ENCODE measurements at regions not wholly inside any gene's neighbourhood (a gene's known extent, or its start where the extent isn't known, plus 50 kb on each side); places are given as distances from the start of the nearest gene placed in this dataset.
"Not testable (repeated sequence)": the region's sequence is repeated elsewhere in the genome, so short reads cannot be mapped to it uniquely, and the experiment has no call there.

- no peak for DNase-seq (ENCODE audit: low read depth)
These were observed 656.6 kb downstream of the UQCRFS1 start for GRCh38 chr19:28556371-28556770.

DNA sequence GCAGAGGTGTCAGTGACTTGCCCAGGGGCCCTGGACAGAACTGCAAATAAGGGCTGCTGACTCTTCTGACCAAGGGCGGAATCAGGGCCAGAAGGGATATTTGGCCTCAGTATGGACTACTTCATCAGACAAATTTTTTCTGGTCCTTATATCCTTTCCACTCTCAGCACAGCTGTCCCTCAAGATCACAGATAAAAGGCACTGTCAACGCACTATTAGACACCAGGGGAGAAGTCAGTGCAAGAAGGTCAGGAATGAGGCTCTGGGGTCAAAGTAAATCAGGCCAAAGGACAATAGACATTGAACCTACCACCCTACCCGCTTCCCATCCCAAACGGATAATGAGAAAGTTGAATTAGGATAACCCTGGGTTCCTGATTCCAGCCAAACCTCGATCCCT lies 657.6 kb downstream of the UQCRFS1 start:
- no peak for DNase-seq (ENCODE audit: low read depth)

- no peak for DNase-seq (ENCODE audit: low read depth)
These were observed 658.4 kb downstream of the UQCRFS1 start for GRCh38 chr19:28554321-28555091.

DNA sequence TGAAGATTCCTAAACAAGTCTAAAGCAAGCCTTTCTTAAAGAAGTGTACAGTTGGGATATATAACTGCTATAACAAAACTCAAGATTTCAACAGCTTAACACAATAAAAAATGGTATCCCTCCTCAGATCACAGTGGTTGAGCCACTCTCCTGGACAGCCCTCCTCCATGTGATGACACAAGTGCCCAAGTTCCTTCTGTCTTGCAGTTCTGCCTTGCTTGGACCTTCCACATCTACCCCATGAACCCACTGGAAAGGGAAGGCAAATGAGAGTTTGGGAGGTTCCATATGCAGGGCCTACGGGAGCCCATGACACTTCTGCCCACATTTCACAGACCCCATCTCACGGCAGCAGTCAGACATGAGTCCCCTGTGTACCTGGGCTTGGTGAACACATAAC lies 659.2 kb downstream of the UQCRFS1 start:
- DNase-seq (ENCODE audit: low read depth) = no peak

- no peak for DNase-seq (ENCODE audit: low read depth)
These were observed 659.9 kb downstream of the UQCRFS1 start for GRCh38 chr19:28553005-28553404.

- no peak for DNase-seq (ENCODE audit: low read depth)
These were observed 663.2 kb downstream of the UQCRFS1 start for GRCh38 chr19:28549680-28550277.

- no peak for DNase-seq (ENCODE audit: low read depth)
These were observed 666.7 kb downstream of the UQCRFS1 start for GRCh38 chr19:28546148-28546685.

DNA sequence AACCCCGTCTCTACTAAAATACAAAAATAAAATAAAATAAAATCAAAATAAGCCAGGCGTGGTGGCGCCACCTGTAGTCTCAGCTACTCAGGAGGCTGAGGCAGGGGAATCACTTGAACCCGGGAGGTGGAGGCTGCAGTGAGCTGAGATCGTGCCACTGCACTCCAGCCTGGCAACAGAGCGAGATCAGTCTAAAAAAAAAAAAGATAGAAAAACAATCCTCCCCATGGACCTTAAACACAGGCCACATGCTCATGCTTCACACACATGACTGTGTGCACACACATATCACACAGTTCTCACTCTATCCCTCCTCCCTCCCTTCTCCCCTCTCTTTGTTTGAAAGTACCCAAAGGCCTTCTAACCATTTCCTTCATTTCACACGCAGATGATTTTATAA lies 667.6 kb downstream of the UQCRFS1 start:
- DNase-seq (ENCODE audit: low read depth) = not testable (repeated sequence)

- DNase-seq (ENCODE audit: low read depth) = no peak
These were observed 668.3 kb downstream of the UQCRFS1 start for GRCh38 chr19:28544451-28545261.

DNA sequence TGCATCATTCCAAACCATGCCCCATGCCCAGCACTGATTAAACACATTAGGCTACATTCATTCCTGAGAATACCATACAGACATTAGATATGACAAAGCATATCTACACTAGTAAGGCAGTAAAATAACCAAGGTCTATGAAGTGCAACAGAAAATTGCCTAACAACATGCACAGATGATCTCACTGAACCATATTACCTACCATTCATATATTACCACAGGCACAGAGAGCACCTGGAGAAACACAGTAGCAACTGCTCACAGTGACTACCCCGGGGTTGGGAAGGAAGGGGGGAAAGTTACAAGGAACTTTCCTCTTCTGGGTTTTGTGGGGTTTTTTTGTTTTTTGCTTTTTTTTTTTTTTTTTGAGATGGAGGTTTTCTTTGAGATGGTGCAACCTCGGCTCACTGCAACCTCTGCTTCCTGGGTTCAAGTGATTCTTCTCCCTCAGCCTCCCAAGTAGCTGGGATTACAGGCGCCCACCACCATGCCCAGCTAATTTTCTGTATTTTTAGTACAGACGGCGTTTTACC lies 669.6 kb downstream of the UQCRFS1 start:
- DNase-seq (ENCODE audit: low read depth) = no peak

DNA sequence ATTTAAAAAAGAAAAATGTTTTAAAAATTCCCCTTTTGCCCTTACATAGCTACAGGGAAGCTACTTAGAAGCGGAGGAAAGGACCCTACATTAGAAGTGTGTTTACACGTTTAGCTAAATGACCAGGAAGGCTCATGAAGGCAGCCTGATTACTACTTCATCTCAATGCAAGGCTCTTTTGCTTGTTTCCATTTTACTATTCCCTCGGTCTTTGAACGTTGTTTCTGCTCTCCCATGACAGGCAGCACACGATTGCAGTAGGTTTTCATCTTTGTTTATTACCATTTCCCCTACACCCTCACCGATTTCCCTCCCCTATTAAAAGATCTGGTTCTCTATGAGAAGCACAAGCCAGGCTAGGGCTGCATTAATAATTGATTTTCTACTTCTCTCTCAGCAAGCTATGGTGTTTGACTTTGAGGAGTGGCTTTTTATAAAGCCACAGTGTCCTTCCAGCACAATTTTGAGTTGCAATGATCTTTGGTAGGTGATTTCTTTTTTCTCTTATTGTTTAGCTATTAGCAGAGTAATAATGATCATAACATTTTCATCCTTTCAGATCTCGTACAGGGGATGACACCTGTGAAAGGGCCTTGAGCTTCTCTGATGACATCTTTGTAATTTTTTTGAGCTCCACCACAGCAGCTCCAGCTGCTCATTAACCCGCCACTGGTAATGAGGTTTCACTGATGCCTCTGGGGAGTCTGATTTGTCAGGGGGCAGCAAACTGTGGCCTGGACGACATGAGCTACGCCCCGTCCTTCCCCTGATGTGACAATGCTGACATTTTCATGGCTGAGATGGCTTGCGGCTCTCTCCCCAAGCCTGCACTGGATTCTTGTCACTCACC lies 670.3 kb downstream of the UQCRFS1 start:
- DNase-seq (ENCODE audit: low read depth) = no peak

GRCh38 chr19:28541602-28542393 lies 671.2 kb downstream of the UQCRFS1 start:
- no peak for DNase-seq (ENCODE audit: low read depth)

DNA sequence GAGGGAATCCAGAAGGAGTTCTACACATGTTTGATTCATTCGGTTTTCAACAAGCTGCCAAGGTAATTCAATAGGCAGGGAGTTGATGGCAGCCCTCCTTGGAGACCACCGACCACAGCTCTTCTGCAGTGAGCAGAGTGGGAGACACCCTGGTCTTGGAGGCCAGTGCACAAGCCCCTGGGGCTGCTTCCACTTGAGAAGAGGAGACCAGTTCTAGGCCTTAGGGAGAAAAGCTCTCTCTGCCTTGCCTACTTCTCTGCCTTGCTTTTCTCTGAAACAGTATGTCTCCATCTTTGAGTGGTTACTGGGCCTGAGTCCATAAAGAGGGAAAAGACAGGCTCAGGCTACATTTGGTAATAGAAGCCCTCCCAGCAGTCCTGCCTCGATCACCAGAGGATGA lies 671.9 kb downstream of the UQCRFS1 start:
- no peak for DNase-seq (ENCODE audit: low read depth)

DNA sequence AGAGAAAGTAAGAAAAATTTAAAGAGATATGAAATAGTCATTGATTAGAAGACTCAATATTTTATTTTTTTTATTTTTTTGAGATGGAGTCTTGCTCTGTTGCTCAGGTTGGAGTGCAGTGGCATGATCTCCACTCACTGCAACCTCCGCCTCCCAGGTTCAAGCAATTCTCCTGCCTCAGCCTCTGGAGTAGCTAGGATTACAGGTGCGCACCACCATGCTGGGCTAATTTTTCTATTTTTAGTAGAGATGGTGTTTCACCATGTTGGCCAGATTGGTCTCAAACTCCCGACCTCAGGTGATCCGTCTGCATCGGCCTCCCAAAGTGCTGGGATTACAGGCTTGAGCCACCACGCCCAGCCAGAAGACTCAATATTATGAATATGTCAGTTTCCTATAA lies 672.6 kb downstream of the UQCRFS1 start:
- DNase-seq (ENCODE audit: low read depth) = not testable (repeated sequence)

DNA sequence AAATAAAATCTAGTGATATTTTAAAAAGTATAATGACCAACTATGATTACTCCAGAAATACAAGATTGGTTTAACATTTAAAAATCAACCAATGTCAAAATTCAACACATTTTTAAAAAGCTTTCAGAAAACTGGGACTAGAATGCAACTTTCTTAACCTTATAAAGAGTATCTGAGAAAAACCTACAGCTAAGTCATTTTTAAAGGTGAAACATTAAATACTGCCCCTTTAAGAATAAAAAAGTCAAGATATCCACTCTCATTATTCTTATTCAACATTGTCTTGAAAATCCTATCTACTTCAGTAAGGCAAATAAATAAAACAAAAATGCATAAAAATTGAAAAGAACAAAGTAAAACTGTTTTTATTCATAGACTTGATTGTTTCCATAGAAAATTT lies 673.2 kb downstream of the UQCRFS1 start:
- no peak for DNase-seq (ENCODE audit: low read depth)

DNA sequence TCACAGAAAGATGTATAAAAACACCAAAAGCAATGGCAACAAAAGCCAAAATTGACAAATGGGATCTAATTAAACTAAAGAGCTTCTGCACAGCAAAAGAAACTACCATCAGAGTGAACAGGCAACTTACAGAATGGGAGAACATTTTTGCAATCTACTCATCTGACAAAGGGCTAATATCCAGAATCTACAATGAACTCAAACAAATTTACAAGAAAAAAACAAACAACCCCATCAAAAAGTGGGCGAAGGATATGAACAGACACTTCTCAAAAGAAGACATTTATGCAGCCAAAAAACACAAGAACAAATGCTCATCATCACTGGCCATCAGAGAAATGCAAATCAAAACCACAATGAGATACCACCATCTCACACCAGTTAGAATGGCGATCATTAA lies 674.4 kb downstream of the UQCRFS1 start:
- not testable (repeated sequence) for DNase-seq (ENCODE audit: low read depth)

GRCh38 chr19:28537896-28538295 lies 675.1 kb downstream of the UQCRFS1 start:
- no peak for DNase-seq (ENCODE audit: low read depth)

DNA sequence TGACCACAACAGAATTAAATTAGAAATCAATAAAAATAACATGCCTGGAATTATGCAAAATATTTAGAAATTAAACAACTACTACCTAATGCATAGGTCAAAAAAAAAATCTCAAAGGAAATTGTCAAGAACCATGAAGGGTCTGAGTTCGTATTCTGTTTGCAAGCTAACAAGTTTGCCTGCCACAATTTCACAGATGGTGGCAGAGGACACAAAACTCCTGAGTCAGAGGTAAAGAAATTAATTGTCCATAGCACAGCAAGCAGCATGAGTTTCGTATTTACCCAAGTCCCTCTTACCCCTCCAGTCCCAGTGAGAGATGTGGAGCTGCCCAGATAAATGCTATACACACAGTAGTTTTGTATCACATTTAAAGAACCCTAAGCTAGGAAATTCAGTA lies 675.9 kb downstream of the UQCRFS1 start:
- DNase-seq (ENCODE audit: low read depth) = no peak

DNA sequence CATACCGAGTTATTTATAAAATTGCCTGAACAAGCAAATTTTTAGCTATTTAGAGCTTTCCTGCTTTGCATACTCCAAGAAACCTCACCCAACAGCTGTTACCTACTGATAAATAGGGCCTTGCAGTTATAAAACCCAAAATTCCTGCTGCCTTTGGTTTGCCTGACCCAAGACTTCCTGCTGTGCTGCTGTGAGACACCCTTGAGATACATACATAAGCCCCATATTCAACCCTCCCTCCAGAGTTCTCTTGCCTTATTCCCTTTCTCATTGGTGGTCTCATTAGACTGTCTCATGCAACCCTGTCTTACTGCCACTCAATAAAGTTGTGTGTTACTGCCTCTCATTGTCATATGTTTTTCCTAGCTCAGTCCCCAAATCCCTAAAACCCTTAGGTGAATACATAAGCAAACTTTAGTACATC lies 677.6 kb downstream of the UQCRFS1 start:
- no peak for DNase-seq (ENCODE audit: low read depth)

DNA sequence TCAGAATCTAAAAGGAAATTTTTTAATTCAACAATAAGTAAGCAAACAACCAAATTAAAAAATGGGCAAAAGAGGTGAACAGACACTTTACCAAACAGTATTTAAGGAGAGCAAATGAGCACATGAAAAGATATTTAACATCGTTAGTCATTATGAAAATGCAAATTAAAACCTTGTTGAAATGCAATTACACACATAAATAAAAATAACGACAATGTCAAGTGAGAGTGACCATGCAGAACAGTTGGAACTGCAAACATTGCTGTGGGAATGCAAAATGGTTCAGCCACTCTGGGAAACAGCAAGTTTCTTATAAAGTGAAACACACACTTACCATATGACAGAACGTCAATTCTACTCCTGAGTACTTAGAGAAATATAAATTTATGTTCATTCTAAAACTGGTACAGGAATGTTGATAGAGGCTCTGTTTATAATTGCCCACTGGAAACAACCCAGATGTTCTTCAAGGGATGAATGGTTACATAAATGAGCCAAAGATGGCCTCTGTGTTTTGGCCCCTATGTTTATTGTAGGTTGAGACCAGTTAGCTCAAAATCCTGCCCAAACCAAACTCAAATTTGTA lies 678.1 kb downstream of the UQCRFS1 start:
- DNase-seq (ENCODE audit: low read depth) = no peak

Measured in stimulated activated CD8-positive, alpha-beta memory T cell treated with anti-CD3 and anti-CD28 coated beads, Interleukin-7, amount 100 ng/mL, for 24 hours (primary cell).